ENCODE measurements at regions not wholly inside any gene's neighbourhood (a gene's known extent, or its start where the extent isn't known, plus 50 kb on each side); places are given as distances from the start of the nearest gene placed in this dataset.
A peak's percentile ranks its signal among the peaks of the same experiment; 100 is the strongest.

DNA sequence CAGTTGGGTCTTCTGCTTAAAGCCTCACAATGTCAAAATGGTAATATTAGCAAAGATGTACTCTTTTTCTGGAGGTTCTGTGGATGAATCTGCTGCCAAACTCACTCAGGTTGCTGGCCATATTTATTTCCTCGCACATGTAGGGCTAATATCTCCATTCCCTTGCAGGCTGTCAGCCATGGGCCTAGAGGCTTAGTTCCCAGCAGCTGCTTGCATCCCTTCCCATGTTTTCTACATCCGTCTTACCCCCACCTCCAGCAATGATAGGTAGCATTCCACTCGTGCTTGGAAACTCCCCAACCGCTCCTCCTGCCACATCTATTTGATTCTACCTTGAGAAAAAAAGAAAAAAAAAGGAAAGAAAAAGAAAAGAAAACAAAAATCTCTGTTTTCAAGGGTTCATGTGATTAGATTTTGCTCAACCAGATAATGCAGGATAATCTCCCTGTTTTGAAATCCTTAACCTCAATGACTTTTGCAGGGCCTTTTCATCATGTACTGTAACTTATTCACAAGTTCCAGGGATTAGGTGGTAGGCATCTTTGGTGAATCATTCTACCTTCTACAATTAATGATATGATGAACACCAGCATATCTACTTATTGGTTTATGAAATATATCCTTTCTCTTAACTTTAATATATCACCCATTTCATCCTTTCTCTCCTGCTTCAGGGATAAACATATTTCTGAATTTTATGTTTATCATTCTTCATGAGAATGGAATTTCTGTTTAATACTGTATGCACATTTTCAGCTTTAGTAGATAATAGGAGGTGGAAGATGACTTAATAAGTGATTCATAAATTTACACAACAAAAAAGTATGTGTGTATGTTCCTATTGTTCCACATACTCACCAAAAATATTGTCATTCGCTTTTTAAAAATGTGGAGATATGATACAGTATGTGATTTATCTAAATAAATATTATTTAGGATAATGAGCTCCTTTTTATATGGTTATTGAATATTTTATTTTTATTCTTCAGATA is 931.9 kb downstream of the SLITRK5 start:
- H3K4me3 Mint-ChIP-seq: no peak overlapping the region
- ChIA-PET CTCF (no interaction called here), POLR2A (no interaction called here)
- no peaks in the 10 kb centered on the region for H3K36me3 Mint-ChIP-seq (ENCODE audit: low read depth)
- no peaks in the 10 kb centered on the region for H3K4me1 Mint-ChIP-seq
- H3K27ac Mint-ChIP-seq: no peak overlapping the region
- peaks cover 5% of the 10 kb centered on the region for H3K9me3 Mint-ChIP-seq
- H3K27me3 Mint-ChIP-seq: no peaks in the 10 kb centered on the region
- no peak for DNase-seq

DNA sequence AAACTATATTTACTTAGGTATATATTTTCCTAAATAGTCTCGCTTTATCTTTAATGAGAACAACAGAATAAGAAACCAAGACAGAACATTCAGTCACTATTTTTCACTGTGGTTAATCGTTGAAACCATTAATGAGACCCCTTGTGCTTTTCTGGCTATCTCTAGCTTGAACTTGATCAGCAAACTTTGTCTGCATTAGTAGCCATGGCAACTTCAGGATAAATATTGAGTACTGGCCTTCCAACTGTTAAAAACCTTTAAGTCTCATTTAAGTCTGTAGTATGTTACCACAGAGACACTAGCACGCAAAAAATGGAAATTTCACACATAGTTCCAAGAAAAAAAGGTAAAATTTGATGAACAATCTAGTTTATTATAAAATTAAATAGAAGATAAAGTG is 946.0 kb downstream of the SLITRK5 start:
- no peaks in the 10 kb centered on the region for H3K27me3 Mint-ChIP-seq
- H3K4me1 Mint-ChIP-seq: peaks cover 3% of the 10 kb centered on the region
- no peak overlapping the region for H3K4me3 Mint-ChIP-seq
- no peaks in the 10 kb centered on the region for H3K36me3 Mint-ChIP-seq (ENCODE audit: low read depth)
- POLR2A ChIA-PET: no interaction called here
- H3K9me3 Mint-ChIP-seq: peaks cover 11% of the 10 kb centered on the region
- no peak overlapping the region for H3K27ac Mint-ChIP-seq
- no peak for DNase-seq
- CTCF ChIA-PET: no interaction called here

DNA sequence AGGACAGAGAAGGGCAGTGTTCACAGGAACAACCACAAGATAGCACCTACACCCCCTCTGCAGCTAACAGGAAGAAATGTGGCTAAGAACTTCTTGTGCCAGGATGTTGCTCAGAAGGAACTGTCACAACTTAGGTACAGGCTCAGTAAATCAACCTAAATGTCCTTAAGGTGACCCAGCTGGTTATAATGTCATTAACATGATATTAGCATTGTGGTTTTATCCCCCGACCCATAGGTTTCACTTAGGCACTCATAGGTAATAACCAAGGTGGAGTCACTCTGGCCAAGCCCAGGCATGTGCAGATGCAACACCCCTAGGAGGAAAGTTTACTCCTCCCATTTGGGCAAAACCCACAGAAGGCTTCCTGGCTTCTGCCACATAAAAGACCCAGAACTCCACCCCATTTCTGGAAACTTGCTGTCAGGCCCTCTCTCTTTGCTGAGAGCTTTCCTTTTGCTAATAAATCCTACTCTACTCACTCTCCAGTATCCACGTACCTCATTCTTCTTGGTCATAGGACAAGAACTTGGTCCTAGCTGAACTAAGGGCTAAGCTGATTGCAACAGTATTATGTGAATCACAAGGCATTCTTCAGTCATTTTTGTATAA is 951.3 kb downstream of the SLITRK5 start:
- no peak for DNase-seq
- H3K36me3 Mint-ChIP-seq (ENCODE audit: low read depth): no peaks in the 10 kb centered on the region
- ChIA-PET CTCF (no interaction called here), POLR2A (no interaction called here)
- no peak overlapping the region for H3K4me3 Mint-ChIP-seq
- H3K27ac Mint-ChIP-seq: peak overlapping the region; percentile 54
- peaks cover 7% of the 10 kb centered on the region for H3K4me1 Mint-ChIP-seq
- H3K9me3 Mint-ChIP-seq: peaks cover 10% of the 10 kb centered on the region
- H3K27me3 Mint-ChIP-seq: no peaks in the 10 kb centered on the region

DNA sequence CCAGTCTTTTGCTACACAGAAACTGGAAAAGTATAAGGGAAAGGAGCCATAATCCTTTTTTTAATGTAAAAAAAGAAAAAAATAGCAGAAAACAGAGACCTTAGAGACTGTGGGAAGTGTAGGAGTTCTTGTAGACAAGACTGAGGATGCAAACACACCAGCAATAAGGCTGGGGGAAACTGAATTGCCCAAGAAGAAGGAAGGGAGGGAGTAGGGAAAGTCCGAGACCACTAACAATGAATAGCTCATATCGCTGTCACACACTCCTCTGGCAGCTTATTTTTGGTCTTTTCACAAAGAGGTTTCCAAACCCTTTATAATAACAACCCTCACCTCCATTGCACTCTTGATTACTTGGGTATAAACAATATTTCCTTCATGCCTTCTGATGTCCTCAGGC is 952.0 kb downstream of the SLITRK5 start:
- H3K9me3 Mint-ChIP-seq: peaks cover 10% of the 10 kb centered on the region
- H3K4me3 Mint-ChIP-seq: no peak overlapping the region
- H3K27ac Mint-ChIP-seq: no peak overlapping the region
- ChIA-PET CTCF (no interaction called here), POLR2A (no interaction called here)
- DNase-seq: no peak
- no peaks in the 10 kb centered on the region for H3K27me3 Mint-ChIP-seq
- no peaks in the 10 kb centered on the region for H3K36me3 Mint-ChIP-seq (ENCODE audit: low read depth)
- H3K4me1 Mint-ChIP-seq: peaks cover 7% of the 10 kb centered on the region

DNA sequence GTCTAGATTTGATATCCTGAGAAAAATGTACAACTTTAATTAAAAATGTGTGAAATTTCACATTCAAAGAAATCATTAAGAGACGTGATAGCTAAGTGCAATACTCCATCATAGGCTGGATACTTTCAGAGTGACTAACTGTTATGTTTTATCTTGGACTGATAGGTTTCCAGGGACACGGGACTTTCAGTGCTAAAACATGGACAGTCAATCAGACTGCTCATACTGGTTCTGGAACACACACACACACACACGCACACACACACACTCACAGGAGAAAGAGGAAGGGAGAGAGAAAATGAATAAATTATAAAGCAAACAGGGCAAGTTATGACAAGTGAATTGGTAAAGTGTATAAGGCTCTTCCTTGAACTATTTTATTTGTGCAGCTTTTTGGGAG is 955.9 kb downstream of the SLITRK5 start:
- POLR2A ChIA-PET: no interaction called here
- no peak for DNase-seq
- no peak overlapping the region for H3K27ac Mint-ChIP-seq
- H3K27me3 Mint-ChIP-seq: no peaks in the 10 kb centered on the region
- H3K9me3 Mint-ChIP-seq: peaks cover 10% of the 10 kb centered on the region
- no peak overlapping the region for H3K4me3 Mint-ChIP-seq
- H3K36me3 Mint-ChIP-seq (ENCODE audit: low read depth): no peaks in the 10 kb centered on the region
- CTCF ChIA-PET: no interaction called here
- peaks cover 6% of the 10 kb centered on the region for H3K4me1 Mint-ChIP-seq

DNA sequence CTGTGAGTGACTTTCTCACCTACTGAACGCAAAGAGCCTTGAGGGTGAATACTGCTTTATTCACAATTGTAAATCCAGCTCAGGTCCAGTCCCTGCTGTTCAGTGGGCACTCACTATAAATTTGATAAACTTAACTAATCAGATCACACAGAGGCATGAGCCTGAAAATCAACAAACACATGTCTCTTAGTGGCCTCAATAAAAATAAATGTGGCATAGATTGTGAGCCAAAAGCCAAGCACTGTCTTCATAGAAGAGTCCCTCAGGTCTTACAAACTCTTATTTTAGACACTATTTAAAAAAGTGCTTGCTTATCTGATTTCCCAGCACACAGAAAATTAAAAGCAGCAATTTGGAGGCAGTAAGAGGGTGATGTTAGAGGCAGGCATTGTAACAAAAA is 957.7 kb downstream of the SLITRK5 start:
- Mint-ChIP-seq H3K4me1 (no peaks in the 10 kb centered on the region), H3K27me3 (no peaks in the 10 kb centered on the region), H3K9me3 (peaks cover 7% of the 10 kb centered on the region), H3K27ac (no peak overlapping the region), H3K36me3 (ENCODE audit: low read depth) (no peaks in the 10 kb centered on the region), H3K4me3 (no peak overlapping the region)
- DNase-seq: no peak
- ChIA-PET CTCF (no interaction called here), POLR2A (no interaction called here)

DNA sequence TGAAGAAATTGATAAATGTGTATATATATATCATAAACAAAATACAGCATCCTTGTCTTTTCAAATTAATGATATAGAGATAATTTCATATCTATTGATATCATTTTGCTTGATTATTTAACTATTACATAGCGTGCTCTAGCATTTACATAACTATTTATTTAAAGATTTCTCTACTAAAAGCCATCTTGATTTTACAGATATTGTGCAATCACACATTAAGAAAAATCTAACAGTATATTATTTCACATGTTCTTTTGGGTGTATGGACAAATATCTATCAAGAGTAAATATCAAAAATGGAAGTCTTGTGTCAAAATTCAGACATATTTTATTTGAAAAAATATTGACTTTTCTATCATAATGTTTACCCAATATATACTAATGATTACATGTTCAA is 966.8 kb downstream of the SLITRK5 start:
- CTCF ChIA-PET: no interaction called here
- Mint-ChIP-seq H3K36me3 (ENCODE audit: low read depth) (no peaks in the 10 kb centered on the region), H3K4me3 (no peak overlapping the region), H3K4me1 (no peaks in the 10 kb centered on the region), H3K27ac (no peak overlapping the region), H3K9me3 (peaks cover 6% of the 10 kb centered on the region), H3K27me3 (no peaks in the 10 kb centered on the region)
- POLR2A ChIA-PET: no interaction called here
- no peak for DNase-seq

DNA sequence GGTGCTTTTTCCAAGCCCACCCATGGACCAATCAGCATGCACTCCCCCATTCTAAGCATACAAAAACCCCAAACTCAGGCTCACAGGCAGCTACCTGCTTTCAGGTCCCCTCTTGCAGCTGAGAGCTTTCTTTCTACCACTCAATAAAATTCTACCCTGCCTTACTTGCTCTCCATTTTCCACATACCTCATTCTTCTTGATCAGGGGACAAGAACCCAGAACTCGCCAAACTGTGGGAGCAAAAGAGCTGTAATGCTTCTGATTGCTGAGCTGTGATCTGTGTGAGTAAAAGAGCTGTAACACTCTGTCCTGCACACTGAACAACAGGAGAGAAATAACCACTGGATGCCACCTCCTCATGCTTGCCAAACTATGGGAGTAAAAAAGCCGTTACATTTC is 972.1 kb downstream of the SLITRK5 start:
- POLR2A ChIA-PET: no interaction called here
- Mint-ChIP-seq H3K9me3 (peaks cover 9% of the 10 kb centered on the region), H3K27ac (no peak overlapping the region), H3K36me3 (ENCODE audit: low read depth) (no peaks in the 10 kb centered on the region), H3K4me1 (no peaks in the 10 kb centered on the region), H3K4me3 (no peak overlapping the region), H3K27me3 (no peaks in the 10 kb centered on the region)
- CTCF ChIA-PET: no interaction called here
- DNase-seq: no peak

DNA sequence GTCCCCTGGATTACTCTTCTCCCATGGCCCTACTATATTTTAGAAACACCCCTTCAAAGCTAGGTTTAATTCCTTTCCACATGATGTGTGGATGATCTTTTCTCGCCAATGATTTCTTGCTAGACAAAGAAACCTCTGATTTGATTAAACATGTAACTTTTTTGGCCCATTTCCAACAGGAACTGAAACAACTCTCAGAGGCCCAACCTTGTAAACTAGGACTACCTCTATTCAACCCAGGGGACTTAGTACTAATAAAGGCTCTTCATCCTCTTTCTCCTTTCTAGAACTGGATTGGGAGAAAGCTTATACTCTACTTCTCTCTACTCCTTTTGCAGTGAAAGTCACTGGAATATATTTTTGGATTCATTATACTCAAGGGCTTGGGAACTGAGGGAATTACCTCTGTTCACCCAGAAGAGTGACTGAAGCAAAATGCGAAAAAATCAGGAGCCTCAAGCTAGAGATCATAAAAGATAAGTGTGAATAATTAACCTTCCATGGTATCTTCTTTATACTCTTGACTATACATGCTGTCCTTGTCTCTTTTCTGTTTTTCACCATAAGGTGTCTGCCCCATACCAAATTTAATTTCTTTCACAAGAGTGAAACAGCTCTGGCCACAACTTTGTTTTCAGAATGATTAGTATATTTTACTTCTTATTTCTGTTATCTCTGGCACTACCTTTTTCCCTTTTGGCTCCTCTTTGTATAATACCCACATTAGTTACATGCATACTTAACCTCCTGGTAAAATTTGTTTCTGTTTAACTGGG is 977.6 kb downstream of the SLITRK5 start:
- POLR2A ChIA-PET: no interaction called here
- Mint-ChIP-seq H3K9me3 (peaks cover 3% of the 10 kb centered on the region), H3K4me3 (no peak overlapping the region), H3K4me1 (no peaks in the 10 kb centered on the region), H3K27ac (no peak overlapping the region), H3K36me3 (ENCODE audit: low read depth) (no peaks in the 10 kb centered on the region), H3K27me3 (no peaks in the 10 kb centered on the region)
- DNase-seq: no peak
- CTCF ChIA-PET: no interaction called here

DNA sequence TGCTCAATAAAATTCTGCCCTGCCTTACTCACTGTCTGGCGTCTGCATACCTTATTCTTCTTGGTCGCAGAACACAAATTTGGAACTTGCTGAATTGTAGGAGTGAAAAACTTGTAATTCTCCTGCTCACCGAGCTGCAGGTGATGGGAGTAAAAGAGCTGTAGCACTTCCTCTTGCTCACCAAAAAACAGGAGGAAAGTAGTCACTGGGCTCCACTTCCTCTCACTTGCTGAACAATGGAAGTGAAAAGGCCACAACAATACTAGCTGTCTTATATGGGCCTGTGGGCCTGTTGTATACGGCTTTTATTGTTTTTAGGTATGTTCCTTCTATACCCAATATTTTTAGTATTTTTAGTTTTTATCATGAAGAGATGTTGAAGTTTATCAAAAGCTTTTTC is 978.7 kb downstream of the SLITRK5 start:
- Mint-ChIP-seq H3K27ac (no peak overlapping the region), H3K4me3 (no peak overlapping the region), H3K27me3 (no peaks in the 10 kb centered on the region), H3K4me1 (no peaks in the 10 kb centered on the region), H3K9me3 (peaks cover 3% of the 10 kb centered on the region), H3K36me3 (ENCODE audit: low read depth) (no peaks in the 10 kb centered on the region)
- CTCF ChIA-PET: no interaction called here
- no peak for DNase-seq
- POLR2A ChIA-PET: no interaction called here

DNA sequence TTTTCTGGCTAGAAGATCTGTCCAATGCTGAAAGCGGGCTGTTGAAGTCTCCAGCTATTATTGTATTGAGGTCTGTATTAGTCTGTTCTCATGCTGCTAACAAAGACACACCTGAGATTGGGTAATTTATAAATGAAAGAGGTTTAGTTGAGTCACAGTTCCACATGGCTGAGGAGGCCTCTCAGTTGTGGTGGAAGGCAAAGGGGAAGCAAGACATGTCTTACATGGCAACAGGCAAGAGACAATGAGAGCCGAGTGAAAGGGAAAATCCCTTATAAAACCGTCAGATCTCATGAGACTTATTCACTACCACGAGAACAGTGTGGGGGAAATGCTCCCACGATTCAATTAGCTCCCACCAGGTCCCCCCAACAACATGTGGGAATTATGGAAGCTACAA is 980.4 kb downstream of the SLITRK5 start:
- ChIA-PET CTCF (interaction anchor here (0.7 kb wide), 1 partner anchor 125 kb away, joined by 4 read pairs; no protein-coding TSS in a partner anchor), POLR2A (no interaction called here)
- Mint-ChIP-seq H3K36me3 (ENCODE audit: low read depth) (no peaks in the 10 kb centered on the region), H3K27me3 (no peaks in the 10 kb centered on the region), H3K9me3 (peaks cover 5% of the 10 kb centered on the region), H3K27ac (no peak overlapping the region), H3K4me3 (no peak overlapping the region), H3K4me1 (no peaks in the 10 kb centered on the region)
- no peak for DNase-seq

DNA sequence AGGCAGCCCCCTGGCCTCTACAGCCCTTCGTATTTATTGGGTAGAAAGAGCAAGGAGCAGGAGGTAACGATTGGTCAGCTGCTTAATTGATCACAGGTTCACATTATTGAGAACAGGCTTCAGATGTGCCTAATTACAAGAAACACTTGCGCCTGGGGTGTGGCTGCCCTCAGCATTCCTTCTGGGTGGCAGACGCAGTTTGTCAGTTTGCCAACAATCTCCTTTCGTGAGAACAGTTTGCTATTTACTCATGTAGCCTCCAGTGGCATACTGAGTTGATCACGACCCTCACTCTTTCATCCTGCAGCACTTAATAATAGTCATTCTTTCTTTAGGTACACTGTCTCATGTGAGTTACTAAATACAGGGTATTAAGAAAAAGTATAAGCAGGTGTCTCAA is 985.6 kb downstream of the SLITRK5 start:
- Mint-ChIP-seq H3K9me3 (peaks cover 10% of the 10 kb centered on the region), H3K4me3 (no peak overlapping the region), H3K36me3 (ENCODE audit: low read depth) (no peaks in the 10 kb centered on the region), H3K27me3 (no peaks in the 10 kb centered on the region), H3K4me1 (no peaks in the 10 kb centered on the region), H3K27ac (no peak overlapping the region)
- no peak for DNase-seq
- CTCF ChIA-PET: no interaction called here
- POLR2A ChIA-PET: no interaction called here

DNA sequence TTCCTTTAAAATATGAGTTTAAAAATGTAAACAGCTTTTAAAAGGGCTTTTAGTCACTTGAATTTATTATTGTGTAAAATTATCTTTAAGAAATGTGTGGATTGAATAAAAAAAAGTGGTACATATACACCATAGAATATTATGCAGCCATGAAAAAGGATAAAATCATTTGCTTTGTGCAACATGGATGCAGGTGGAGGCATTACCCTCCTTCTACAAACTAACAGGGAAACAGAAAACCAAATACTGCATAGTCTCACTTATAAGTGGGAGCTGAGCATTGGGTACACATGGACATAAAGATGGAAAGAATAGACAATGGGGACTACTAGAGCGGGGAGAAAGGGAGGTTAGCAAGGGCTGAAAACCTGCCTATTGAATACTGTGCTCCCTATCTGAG is 999.3 kb downstream of the SLITRK5 start:
- Mint-ChIP-seq H3K27ac (no peak overlapping the region), H3K9me3 (peaks cover 4% of the 10 kb centered on the region), H3K4me3 (no peak overlapping the region), H3K4me1 (no peaks in the 10 kb centered on the region), H3K36me3 (ENCODE audit: low read depth) (no peaks in the 10 kb centered on the region), H3K27me3 (no peaks in the 10 kb centered on the region)
- ChIA-PET CTCF (no interaction called here), POLR2A (no interaction called here)
- DNase-seq: no peak

Data from activated CD4-positive, alpha-beta memory T cell treated with anti-CD3 and anti-CD28 coated beads, Interleukin-2, amount 10 ng/mL, durations not matched to agents 7 days and 5 days (primary cell).